GM10248 (cell line): ENCODE measurements at regions not wholly inside any gene's neighbourhood (a gene's known extent, or its start where the extent isn't known, plus 50 kb on each side); places are given as distances from the start of the nearest gene placed in this dataset.
"Not testable (repeated sequence)": the region's sequence is repeated elsewhere in the genome, so short reads cannot be mapped to it uniquely, and the experiment has no call there.

Experiments used
- CTCF ChIA-PET: fragments of 300-600 bp; sonication (Branson Sonifier 250); formaldehyde crosslinking; extraction: SDS; loops from one replicate; lab custom pipeline; 2021; ENCODE audit warnings: antibody characterized with exemption; lab: Yijun Ruan, JAX
- POLR2A ChIA-PET: fragments of 350-650 bp; sonication (Branson Sonifier 250); formaldehyde crosslinking; extraction: SDS; loops from one replicate; lab custom pipeline; 2020; ENCODE audit warnings: antibody characterized with exemption; lab: Yijun Ruan, JAX
- DNase-seq: peaks from one replicate; pipeline ENCODE4 v3.0.0; 2012; ENCODE audit errors: extremely low spot score
- TF ChIP-seq, protein P1 (sequence below): IDR thresholded peaks from 2 replicates; pipeline ENCODE4 v1.5.1; 2012; ENCODE audit warnings: mild to moderate bottlenecking, low read depth; ENCODE audit errors: extremely low read depth, missing control alignments, control extremely low read depth

DNA sequence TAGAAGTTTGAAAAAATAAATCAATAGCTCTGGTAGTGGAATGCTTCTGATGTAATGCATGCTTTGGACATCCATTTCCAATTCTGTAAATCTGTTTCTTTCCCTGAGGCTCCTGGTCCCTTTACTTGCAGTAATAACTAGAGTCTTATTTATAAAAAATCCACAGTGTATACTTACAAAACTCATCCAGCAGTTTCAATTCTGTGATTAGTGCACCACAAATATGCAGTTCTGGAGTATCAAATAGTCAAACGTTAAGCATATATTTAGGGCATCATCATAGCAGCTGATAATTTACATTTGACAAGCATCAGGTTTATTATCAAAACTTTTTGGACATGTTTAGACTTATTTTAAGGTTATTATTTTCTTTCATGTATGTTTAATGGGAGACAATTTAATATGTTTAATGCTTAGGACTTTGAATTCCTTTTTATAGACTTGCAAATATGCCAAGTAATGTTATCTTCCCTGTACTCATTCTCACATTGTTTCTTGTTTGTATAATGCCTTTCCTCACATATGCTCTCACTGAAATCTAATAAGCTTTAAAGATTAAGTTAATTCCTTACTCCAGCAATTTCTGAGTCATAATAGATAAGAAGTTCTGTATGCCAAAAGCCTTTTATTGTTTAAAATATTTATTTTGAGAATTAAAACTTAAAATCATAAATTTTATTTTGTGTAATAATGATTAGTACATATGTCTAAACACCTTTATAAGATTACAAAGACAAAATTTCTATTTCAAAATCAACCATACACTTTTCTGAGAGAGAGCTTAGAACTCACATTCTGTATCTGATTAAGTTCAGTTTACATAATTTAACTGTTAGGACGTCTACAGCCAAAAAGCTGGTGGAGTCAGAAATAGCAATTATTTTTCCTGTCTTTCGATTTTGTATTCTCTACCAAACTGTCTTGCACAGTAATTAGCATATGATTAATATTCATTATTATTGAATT, 341.5 kb upstream of the TMEFF2 start:
- TF ChIP-seq, protein P1, sequence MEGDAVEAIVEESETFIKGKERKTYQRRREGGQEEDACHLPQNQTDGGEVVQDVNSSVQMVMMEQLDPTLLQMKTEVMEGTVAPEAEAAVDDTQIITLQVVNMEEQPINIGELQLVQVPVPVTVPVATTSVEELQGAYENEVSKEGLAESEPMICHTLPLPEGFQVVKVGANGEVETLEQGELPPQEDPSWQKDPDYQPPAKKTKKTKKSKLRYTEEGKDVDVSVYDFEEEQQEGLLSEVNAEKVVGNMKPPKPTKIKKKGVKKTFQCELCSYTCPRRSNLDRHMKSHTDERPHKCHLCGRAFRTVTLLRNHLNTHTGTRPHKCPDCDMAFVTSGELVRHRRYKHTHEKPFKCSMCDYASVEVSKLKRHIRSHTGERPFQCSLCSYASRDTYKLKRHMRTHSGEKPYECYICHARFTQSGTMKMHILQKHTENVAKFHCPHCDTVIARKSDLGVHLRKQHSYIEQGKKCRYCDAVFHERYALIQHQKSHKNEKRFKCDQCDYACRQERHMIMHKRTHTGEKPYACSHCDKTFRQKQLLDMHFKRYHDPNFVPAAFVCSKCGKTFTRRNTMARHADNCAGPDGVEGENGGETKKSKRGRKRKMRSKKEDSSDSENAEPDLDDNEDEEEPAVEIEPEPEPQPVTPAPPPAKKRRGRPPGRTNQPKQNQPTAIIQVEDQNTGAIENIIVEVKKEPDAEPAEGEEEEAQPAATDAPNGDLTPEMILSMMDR: no peak
- ChIA-PET CTCF (interaction anchor here (1.1 kb wide), 1 partner anchor 8 kb away, joined by 4 read pairs; no protein-coding TSS in a partner anchor), POLR2A (no interaction called here)
- no peak for DNase-seq

DNA sequence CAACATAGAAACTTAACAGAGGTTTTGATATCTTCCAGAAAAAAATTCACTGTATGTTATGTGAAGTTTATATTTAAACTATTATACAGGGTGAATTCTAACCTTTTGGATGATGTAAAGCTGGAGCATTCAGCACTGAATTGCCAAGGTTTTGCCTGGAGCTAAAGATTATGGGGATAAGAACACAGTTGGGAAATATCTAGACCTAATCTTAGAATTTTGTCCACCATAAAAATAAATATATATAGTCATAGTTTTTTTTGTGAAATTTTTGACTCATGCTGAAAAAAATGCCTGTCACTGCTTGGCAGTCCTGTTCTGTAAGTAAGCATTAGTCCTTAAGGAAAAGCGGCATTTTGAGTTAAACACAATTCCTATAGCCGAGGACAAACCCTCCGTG, 339.3 kb upstream of the TMEFF2 start:
- POLR2A ChIA-PET: no interaction called here
- no peak for DNase-seq
- CTCF ChIA-PET: interaction anchor here (1.0 kb wide), 1 partner anchor 15 kb away, joined by 4 read pairs; no protein-coding TSS in a partner anchor
- TF ChIP-seq, protein P1: no peak

DNA sequence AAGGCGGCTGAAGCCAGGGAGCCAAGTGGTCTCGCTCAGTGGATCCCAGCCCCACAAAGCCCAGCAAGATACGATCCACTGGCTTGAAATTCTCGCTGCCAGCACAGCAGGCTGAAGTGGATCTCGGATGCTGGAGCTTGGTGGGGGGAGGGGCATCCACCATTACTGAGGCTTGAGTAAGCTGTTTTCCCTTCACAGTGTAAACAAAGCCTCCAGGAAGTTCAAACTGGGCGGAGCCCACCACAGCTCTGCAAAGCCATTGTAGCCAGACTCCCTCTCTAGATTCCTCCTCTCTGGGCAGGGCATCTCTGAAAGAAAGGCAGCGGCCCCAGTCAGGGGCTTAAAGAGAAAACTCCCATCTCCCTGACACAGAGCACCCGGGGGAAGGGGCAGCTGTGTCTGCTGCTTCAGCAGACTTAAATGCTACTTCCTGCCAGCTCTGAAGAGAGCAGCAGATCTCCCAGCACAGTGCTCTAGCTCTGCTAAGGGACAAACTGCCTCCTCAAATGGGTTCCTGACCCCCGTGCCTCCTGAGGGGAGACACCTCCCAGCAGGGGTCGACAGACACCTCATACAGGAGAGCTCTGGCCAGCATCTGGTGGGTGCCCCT, 330.0 kb upstream of the TMEFF2 start:
- POLR2A ChIA-PET, CTCF ChIA-PET, DNase-seq: not testable (repeated sequence)

DNA sequence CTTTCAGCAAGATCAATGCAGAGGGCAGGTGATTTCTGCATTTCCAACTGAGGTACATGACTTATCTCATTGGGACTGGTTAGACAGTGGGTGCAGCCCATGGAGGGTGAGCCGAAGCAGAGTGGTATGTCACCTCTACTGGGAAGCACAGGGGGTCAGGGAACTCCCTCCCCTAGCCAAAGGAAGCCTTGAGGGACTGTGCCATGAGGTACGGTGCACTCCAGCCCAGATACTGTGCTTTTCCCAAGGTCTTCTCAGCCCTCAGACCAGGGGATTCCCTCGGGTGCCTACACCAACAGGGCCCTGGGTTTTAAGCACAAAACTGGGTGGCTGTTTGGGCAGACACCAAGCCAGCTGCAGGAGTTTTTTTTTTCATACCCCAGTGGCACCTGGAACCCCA, 329.5 kb upstream of the TMEFF2 start:
- CTCF ChIA-PET, POLR2A ChIA-PET: not testable (repeated sequence)

DNA sequence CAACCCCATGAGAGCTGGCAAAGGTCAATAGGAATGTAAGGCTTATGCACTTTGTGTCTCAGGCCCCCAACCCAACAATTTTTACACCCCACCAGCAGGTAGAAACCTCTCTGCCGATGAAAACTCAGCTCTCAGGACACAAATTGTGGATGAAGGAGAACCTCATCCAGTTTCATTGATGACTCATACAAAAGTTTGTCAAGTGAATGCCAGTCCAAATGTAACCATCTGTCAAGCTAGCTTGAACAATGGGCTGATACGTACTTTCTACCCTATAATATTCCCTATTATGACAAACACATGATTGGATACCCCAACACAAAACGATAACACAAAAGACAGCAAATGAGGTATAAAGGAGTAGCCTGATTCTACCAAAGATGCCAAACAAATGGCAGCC, 321.2 kb upstream of the TMEFF2 start:
- DNase-seq: no peak
- CTCF ChIA-PET: no interaction called here
- TF ChIP-seq, protein P1: no peak
- POLR2A ChIA-PET: no interaction called here

More for the DNA sequence above, 329.5 kb upstream of the TMEFF2 start:
- not testable (repeated sequence) for DNase-seq

DNA sequence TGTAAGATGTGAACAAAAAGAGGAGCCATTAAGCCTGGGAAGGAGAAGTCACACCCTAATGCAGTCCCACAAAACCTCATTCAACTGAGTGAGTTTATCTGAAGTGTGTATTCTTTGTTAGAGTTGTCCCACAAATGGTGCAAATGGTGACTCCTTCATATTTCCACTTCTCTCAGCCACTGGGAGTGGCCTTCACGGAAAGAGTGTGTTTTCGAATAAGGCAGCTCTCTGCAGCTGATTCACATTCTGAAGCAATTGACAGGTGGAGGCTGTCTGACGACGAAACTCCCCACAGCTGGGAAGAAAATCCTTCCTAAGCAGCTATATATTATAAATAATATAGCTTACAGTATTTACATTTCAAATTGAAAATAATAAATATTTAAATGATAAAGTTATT, 318.8 kb upstream of the TMEFF2 start:
- TF ChIP-seq, protein P1: no peak
- POLR2A ChIA-PET: no interaction called here
- no peak for DNase-seq
- CTCF ChIA-PET: no interaction called here

DNA sequence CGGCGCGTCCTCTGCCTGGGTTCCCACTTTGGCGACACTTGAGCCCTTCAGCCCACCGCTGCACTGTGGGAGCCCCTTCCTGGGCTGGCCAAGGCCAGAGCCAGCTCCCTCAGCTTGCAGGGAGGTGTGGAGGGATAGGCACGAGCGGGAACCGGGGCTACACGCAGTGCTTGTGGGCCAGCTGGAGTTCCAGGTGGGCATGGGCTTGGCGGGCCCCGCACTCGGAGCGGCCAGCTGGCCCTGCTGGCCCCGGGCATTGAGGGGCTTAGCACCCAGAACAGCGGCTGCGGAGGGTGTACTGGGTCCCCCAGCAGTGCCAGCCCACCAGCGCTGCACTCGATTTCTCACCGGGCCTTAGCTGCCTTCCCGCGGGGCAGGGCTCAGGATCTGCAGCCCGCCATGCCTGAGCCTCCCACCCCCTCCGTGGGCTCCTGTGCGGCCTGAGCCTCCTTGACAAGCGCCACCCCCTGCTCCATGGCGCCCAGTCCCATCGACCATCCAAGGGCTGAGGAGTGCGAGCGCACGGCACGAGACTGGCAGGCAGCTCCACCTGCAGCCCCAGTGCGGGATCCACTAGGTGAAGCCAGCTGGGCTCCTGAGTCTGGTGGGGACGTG, 313.2 kb upstream of the TMEFF2 start:
- DNase-seq, POLR2A ChIA-PET, CTCF ChIA-PET: not testable (repeated sequence)
